ENCODE measurements at regions not wholly inside any gene's neighbourhood (a gene's known extent, or its start where the extent isn't known, plus 50 kb on each side); places are given as distances from the start of the nearest gene placed in this dataset.

GRCh38 chr4:45944000-45944399, 179.9 kb downstream of the GABRG1 start:
- no peak for DNase-seq
- no peak overlapping the region for H3K27ac ChIP-seq
- no peaks in the 10 kb centered on the region for H3K36me3 ChIP-seq (replicated peaks)
- no peak overlapping the region for H3K4me3 ChIP-seq (ENCODE audit: low read depth, low read length)
- TF ChIP-seq CTCF (IDR thresholded peaks at IDR 0.05; ENCODE audit: low read depth, low read length, missing control alignments): no peak
- H3K27me3 ChIP-seq (replicated peaks): no peaks in the 10 kb centered on the region
- in situ Hi-C loops (cut with HindIII; ENCODE audit: low pct_ligation_motif_present, low sequenced_read_pairs): no loop called here

- no peak overlapping the region for H3K27ac ChIP-seq
- H3K4me3 ChIP-seq (ENCODE audit: low read depth, low read length): no peak overlapping the region
- no peak for TF ChIP-seq CTCF (IDR thresholded peaks at IDR 0.05; ENCODE audit: low read depth, low read length, missing control alignments)
- no peaks in the 10 kb centered on the region for H3K27me3 ChIP-seq (replicated peaks)
- no peak for DNase-seq
- in situ Hi-C loops (cut with HindIII; ENCODE audit: low pct_ligation_motif_present, low sequenced_read_pairs): no loop called here
- H3K36me3 ChIP-seq (replicated peaks): no peaks in the 10 kb centered on the region
Observed at GRCh38 chr4:45939056-45939455, 184.8 kb downstream of the GABRG1 start.

- H3K4me3 ChIP-seq (ENCODE audit: low read depth, low read length): no peak overlapping the region
- no peak for TF ChIP-seq CTCF (IDR thresholded peaks at IDR 0.05; ENCODE audit: low read depth, low read length, missing control alignments)
- no peak for DNase-seq
- no peaks in the 10 kb centered on the region for H3K36me3 ChIP-seq (replicated peaks)
- H3K27me3 ChIP-seq (replicated peaks): no peaks in the 10 kb centered on the region
- H3K27ac ChIP-seq: no peak overlapping the region
- in situ Hi-C loops (cut with HindIII; ENCODE audit: low pct_ligation_motif_present, low sequenced_read_pairs): no loop called here
Observed at GRCh38 chr4:45931154-45931553, 192.7 kb downstream of the GABRG1 start.

GRCh38 chr4:45927641-45928040, 196.2 kb downstream of the GABRG1 start:
- H3K27ac ChIP-seq: no peak overlapping the region
- H3K36me3 ChIP-seq (replicated peaks): no peaks in the 10 kb centered on the region
- H3K27me3 ChIP-seq (replicated peaks): no peaks in the 10 kb centered on the region
- no peak for TF ChIP-seq CTCF (IDR thresholded peaks at IDR 0.05; ENCODE audit: low read depth, low read length, missing control alignments)
- H3K4me3 ChIP-seq (ENCODE audit: low read depth, low read length): no peak overlapping the region
- no peak for DNase-seq
- in situ Hi-C loops (cut with HindIII; ENCODE audit: low pct_ligation_motif_present, low sequenced_read_pairs): no loop called here

GRCh38 chr4:45925809-45926208, 198.0 kb downstream of the GABRG1 start:
- H3K27me3 ChIP-seq (replicated peaks): no peaks in the 10 kb centered on the region
- H3K36me3 ChIP-seq (replicated peaks): no peaks in the 10 kb centered on the region
- H3K4me3 ChIP-seq (ENCODE audit: low read depth, low read length): no peak overlapping the region
- in situ Hi-C loops (cut with HindIII; ENCODE audit: low pct_ligation_motif_present, low sequenced_read_pairs): no loop called here
- no peak for TF ChIP-seq CTCF (IDR thresholded peaks at IDR 0.05; ENCODE audit: low read depth, low read length, missing control alignments)
- no peak for DNase-seq
- no peak overlapping the region for H3K27ac ChIP-seq

- Histone ChIP-seq H3K36me3 (replicated peaks) (no peaks in the 10 kb centered on the region), H3K27ac (no peak overlapping the region), H3K27me3 (replicated peaks) (no peaks in the 10 kb centered on the region), H3K4me3 (ENCODE audit: low read depth, low read length) (no peak overlapping the region)
- no peak for DNase-seq
- in situ Hi-C loops (cut with HindIII; ENCODE audit: low pct_ligation_motif_present, low sequenced_read_pairs): no loop called here
- TF ChIP-seq CTCF (IDR thresholded peaks at IDR 0.05; ENCODE audit: low read depth, low read length, missing control alignments): no peak
Observed at GRCh38 chr4:45920861-45921260, 203.0 kb downstream of the GABRG1 start.

Data from brain microvascular endothelial cell (primary cell).